ENCODE measurements at regions not wholly inside any gene's neighbourhood (a gene's known extent, or its start where the extent isn't known, plus 50 kb on each side); places are given as distances from the start of the nearest gene placed in this dataset.
"Not testable (repeated sequence)": the region's sequence is repeated elsewhere in the genome, so short reads cannot be mapped to it uniquely, and the experiment has no call there.

- DNase-seq (ENCODE audit: low read depth in 3 of 3), result no peak
Observed at GRCh38 chr2:7681881-7682461, 764.8 kb downstream of the RNF144A start.

- DNase-seq (ENCODE audit: low read depth in 3 of 3), result no peak
Observed at GRCh38 chr2:7683196-7683595, 766.0 kb downstream of the RNF144A start.

GRCh38 chr2:7683708-7684107 lies 766.5 kb downstream of the RNF144A start:
- no peak for DNase-seq (ENCODE audit: low read depth in 3 of 3)

DNA sequence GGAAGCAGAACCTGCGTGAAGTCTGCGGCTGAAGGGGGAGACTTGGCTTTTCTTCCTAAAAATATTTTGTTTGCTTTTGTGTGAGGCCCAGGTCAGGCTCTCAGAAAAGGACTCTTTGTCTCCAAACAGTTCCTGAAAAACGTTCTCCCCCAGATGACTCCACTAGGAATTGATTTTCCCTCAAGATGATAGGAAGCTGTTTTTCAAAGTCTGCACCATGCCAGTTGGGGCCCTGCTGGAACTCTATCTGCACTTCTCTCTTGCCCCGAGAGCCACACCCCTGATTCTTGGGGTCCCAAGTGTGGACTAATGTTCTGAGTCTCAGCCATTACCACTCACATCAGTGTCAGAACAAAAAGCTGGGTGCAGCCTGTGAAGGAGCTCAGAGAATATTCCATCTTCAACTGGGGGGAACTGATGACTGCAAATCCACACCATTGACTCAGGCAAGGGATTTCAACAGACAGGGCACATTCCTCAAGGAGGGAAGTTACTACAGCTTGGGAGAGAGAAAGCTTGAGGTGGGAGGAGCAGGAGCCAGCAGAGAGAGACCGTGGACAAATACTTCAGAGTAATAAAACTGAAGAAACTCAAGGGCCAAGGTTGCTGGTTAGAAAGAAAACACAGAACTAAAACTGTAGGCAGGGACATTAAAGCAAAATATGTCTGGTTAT lies 768.3 kb downstream of the RNF144A start:
- DNase-seq (ENCODE audit: low read depth in 3 of 3), result no peak

DNA sequence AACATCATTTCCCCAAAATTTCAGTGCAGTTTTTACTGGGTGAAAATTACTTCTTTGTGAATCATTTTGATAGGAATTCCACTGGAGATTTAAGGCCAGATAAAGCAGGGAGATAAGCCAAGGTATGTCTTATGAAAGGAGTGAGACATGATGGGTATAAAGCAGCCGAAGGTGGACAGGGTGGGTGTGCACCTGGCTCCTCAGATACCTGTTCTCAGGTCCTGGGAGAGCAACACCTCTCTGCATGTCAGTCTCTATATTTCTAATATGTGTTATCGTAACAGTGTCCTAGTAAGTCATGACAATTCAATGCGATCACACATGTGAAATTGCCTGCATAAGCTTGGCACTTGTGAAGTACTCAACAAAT lies 768.8 kb downstream of the RNF144A start:
- DNase-seq (ENCODE audit: low read depth in 3 of 3), result no peak

DNA sequence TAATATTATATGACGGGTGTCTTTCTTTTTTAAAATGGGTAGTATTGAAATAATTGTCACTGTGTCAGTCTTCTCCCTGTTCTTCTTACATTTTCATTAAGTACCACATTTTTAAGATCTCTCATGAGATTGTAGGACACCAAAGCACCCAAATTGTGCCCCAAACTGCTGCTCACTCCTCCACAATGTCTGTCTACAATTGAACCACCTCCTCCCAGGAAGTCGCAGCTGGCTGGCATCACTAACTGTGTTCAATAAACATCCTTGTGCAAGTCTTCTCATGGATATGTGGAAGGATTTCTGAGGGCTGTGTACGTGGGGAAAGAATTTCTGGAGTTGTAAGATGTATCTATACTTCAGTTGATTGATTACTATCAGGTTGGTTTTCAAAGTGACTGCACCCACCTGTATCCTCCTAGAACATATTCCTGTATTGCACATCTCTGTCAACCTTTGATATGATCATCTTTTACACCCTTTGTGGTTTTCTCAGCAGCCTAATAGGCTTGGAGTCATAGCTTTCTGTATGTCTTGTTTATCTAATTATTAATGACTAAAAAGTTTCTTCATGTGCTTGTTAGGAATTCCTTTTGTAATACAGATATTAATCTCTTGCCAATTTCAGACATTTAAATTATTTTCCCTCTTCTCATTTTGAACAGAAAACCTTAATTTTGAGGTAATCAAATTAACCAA lies 774.9 kb downstream of the RNF144A start:
- DNase-seq (ENCODE audit: low read depth in 3 of 3), result no peak

DNA sequence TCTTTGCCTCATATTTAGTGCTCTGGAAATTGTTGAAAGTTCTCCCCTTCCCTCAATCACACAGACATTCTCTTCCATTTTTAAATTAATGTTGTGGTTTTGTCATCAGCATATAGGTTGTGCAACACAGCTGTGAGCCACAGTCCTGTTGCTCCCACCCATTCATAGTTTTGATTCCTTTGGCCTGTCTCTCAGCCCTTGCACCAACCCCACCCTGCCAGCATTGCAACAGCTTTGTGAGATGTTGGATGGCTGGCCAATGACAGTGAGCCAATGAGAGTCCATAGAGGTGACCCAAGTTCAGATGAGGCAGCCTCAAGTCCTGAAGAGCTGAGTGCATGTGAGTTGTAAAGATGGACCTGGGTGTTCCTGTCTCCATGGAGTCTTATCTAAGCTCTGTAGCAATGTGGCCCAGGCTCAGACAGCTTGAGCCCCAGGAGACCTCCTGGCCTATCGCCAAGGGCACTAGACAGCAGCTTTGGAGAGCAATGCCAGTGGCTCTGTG lies 775.5 kb downstream of the RNF144A start:
- no peak for DNase-seq (ENCODE audit: low read depth in 3 of 3)

DNA sequence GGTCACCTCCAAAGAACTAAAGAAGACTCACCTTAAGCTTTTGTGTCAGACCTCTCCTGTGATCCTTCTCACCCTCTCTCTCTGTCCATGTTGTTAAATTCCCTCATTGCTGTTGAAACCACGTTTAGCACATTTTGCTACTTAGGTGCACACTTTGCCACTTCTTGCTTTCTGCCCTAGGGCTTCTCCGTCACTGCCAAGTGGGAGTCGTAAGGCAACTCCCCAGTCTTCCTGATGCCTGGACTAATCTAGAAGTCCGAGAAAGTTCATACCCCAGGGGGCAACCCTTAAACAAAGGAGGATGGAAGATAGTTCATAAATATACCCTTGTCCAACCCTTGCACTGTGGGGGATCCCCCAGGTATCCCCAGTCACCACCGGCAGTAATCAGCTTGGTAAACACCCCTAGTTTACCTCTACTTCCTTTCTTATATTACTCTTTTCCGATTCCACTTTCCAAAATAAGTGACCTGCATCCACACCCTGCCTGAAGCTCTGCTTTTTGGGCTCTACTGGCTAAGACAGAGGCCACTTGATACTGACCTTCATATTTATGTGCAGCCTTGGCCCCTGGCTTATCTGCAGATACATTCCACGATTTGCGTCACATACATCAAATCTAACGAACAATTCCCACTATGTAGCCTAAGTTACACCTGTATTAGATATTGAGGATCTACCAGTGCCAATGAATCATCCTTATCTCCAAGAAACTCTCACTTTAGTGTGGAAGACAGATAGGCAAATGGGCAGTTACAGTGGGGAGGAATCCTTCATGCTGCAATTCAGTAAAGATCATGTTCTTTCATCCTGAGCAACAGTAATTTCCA lies 776.2 kb downstream of the RNF144A start:
- no peak for DNase-seq (ENCODE audit: low read depth in 3 of 3)

DNA sequence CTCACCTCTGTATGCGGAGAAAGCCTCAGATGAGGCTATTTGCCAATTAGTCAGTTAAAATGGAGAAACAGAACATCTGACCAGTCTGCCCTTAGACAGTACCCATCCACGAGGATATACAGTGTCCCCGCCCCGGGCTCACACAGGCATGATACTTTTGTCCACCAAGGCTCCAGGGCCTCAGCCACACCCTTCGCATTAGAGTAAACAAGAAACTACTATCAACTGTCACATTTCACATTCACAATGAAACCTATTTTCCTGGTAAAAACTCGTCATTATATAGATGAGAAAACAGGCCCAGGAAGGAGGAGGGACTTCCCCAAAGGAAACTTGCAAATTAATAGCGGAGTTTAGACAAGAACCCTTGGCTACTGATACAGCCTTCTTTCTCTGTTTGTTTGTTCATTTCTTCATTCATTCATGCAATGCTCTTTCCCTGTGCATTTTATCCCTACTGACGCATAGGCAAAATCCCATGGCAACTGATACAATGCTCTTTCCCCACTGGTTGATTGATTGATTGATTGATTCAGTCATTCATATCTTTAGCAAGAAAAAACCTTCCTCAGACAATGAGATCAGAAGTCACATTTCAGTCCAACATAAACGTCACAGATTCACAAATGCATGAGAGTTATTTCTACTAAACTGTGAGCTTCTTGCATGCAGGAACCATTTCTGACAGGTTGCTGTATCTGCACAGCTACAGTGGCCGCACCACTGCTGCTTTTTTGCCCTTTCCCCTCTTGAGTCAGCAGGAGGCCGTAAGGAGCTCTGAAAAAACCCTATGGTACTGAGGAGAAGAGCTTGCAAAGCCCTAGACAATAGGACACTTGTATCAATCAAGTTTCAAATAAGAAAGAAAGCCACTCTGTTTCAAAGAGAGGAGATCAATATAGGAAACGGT lies 777.1 kb downstream of the RNF144A start:
- DNase-seq (ENCODE audit: low read depth in 3 of 3), result no peak

- DNase-seq (ENCODE audit: low read depth in 3 of 3), result not testable (repeated sequence)
Observed at GRCh38 chr2:7696556-7696955, 779.3 kb downstream of the RNF144A start.

- no peak for DNase-seq (ENCODE audit: low read depth in 3 of 3)
Observed at GRCh38 chr2:7697052-7697451, 779.8 kb downstream of the RNF144A start.

DNA sequence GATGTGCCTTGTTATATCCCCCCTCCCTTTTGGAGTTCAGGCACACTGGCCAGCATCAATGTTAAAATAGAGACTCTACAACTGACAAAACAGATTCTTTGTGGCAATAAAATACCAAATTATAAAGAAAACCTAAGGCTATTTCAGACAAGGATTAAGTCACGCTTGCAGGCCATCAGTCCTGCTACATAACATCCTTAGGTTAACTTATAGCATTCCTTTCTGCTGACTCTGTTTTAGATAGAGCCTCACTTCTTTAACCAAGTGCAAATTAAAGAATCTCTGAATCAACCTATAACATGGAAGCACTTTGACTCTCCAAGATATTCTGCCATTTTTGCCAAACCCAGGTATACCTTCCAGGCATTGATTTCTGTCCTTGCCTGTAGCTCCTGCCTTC lies 784.6 kb downstream of the RNF144A start:
- no peak for DNase-seq (ENCODE audit: low read depth in 3 of 3)

- DNase-seq (ENCODE audit: low read depth in 3 of 3), result no peak
Observed at GRCh38 chr2:7703048-7703447, 785.8 kb downstream of the RNF144A start.

- DNase-seq (ENCODE audit: low read depth in 3 of 3), result no peak
Observed at GRCh38 chr2:7703543-7704144, 786.4 kb downstream of the RNF144A start.

DNA sequence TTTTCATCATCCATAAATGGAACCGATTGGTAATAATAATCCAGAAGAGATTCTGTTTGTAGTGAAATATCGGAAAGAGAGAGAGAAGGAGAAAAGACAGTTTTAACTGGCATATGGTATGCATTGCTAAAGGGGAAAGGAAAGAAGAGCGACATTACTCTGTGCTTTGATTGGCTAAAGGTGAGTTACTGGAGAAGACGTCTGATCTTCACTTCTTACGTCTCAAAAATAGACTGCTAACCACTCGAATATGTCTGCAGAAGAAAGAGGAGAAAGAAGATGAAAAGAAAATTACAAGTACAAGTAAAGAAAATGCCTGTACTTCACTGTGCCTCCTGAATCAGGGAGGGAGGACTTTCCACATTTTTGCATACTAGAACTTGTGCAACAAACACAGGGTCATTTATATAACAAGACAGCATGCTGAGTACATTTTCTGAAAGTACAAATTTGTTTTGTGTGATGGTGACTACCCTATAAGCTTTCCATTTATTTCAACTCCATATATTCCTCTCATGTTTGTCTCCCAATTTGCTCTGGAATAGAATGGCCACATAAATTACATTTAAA lies 787.2 kb downstream of the RNF144A start:
- no peak for DNase-seq (ENCODE audit: low read depth in 3 of 3)

- DNase-seq (ENCODE audit: low read depth in 3 of 3), result no peak
Observed at GRCh38 chr2:7706791-7707190, 789.6 kb downstream of the RNF144A start.

GRCh38 chr2:7707723-7708122 lies 790.5 kb downstream of the RNF144A start:
- no peak for DNase-seq (ENCODE audit: low read depth in 3 of 3)

DNA sequence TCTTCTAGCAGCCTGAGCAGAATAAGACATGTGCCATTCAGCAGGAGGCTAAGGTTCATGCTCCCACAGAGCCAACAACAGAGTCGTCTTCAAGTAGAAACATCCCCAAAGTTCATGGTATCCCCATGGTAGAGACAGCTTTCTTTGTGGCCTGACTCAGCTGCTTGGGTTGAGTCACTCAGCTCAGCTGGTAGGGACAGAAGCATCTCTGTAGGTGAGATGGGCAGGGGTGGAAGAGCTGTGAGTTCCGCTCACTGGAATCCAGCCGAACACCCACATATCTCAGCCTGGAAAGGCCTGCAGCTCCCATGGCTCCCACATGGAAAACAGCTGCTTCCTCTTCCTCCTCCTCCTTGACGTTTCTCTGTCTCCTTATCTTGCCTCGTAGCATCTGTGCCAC lies 792.7 kb downstream of the RNF144A start:
- DNase-seq (ENCODE audit: low read depth in 3 of 3), result no peak

GRCh38 chr2:7711167-7711566 lies 794.0 kb downstream of the RNF144A start:
- no peak for DNase-seq (ENCODE audit: low read depth in 3 of 3)

DNA sequence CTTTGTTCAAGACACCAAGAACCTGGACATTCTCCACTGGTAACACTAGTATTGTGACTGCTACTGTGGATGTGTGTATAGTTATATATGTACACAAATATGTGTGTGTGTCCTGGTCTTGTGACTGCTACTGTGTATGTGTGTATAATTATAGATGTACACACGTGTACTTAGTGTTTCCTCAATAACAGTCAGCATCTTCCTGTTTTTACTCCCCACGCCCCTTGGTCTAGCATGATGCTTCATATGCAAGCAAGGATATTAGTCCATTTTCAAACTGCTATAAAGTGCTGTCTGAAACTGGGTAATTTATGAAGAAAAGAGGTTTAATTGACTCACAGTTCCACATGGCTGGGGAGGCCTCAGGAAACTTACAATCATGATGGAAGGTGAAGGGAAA lies 802.7 kb downstream of the RNF144A start:
- no peak for DNase-seq (ENCODE audit: low read depth in 3 of 3)
